ENCODE measurements at regions not wholly inside any gene's neighbourhood (a gene's known extent, or its start where the extent isn't known, plus 50 kb on each side); places are given as distances from the start of the nearest gene placed in this dataset.

DNA sequence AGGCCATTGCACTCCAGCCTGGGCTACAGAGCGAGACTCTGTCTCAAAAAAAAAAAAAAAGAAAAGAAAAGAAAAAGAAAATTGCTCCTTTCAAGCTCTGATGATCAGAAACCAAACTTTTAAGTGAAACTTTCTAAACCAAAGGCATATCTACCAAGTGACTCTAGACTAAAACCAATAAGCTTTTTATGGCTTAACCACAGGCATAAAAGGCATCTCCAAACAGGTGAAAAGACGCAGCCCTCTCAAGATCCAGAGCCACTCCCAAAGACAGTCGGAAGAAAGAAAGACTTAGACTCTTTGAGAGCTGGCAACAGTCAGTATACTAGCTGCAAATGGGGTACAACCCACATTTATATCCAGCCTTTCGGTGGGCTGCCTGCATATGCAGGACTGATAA lies 117.1 kb upstream of the AP1S2 start:
- no peak overlapping the region for H3K4me3 ChIP-seq (ENCODE audit: low read length)
- TF ChIP-seq, protein P1, sequence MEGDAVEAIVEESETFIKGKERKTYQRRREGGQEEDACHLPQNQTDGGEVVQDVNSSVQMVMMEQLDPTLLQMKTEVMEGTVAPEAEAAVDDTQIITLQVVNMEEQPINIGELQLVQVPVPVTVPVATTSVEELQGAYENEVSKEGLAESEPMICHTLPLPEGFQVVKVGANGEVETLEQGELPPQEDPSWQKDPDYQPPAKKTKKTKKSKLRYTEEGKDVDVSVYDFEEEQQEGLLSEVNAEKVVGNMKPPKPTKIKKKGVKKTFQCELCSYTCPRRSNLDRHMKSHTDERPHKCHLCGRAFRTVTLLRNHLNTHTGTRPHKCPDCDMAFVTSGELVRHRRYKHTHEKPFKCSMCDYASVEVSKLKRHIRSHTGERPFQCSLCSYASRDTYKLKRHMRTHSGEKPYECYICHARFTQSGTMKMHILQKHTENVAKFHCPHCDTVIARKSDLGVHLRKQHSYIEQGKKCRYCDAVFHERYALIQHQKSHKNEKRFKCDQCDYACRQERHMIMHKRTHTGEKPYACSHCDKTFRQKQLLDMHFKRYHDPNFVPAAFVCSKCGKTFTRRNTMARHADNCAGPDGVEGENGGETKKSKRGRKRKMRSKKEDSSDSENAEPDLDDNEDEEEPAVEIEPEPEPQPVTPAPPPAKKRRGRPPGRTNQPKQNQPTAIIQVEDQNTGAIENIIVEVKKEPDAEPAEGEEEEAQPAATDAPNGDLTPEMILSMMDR (IDR thresholded peaks at IDR 0.05; ENCODE audit: insufficient read depth, low read depth, low read length, missing control alignments): no peak
- no peak for DNase-seq (ENCODE audit: low read depth)

DNA sequence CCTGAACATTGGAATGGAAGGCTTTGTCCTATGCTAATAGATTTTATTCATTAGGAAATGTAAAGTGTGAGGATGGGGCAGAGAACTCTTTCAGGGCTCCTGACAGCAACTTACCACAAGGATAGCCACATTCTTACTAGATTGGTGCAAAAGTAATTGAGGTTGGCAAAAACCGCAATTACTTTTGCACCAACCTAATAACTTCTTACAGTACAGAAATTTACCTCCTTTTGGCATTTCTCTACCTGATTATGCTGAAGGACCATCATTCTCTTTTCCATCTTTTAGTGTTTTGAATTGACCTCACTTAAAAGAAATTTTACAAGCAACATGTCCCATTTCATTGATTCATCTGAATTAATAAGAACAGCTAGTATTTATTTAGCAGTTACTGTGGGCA lies 109.2 kb upstream of the AP1S2 start:
- TF ChIP-seq, protein P1 (IDR thresholded peaks at IDR 0.05; ENCODE audit: insufficient read depth, low read depth, low read length, missing control alignments): no peak
- no peak for DNase-seq (ENCODE audit: low read depth)
- H3K4me3 ChIP-seq (ENCODE audit: low read length): no peak overlapping the region

DNA sequence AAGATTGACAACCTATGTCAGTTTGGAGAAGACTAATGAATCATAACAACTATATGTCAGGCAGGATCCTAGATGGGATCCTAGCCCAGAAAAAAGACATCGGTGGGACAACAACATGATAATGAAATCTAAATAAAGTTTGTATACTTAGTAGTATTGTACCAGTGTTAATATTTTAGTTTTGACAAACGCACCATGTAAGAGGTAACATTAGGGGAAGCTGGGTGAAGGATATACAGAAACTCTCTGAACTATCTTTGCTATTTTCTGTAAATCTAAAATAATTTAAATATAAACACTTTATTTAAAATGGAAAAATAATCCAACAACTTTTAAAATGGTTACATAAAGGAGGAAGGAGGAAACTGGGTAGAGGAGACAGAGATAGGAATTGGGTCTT lies 105.6 kb upstream of the AP1S2 start:
- TF ChIP-seq, protein P1 (IDR thresholded peaks at IDR 0.05; ENCODE audit: insufficient read depth, low read depth, low read length, missing control alignments): no peak
- no peak for DNase-seq (ENCODE audit: low read depth)

DNA sequence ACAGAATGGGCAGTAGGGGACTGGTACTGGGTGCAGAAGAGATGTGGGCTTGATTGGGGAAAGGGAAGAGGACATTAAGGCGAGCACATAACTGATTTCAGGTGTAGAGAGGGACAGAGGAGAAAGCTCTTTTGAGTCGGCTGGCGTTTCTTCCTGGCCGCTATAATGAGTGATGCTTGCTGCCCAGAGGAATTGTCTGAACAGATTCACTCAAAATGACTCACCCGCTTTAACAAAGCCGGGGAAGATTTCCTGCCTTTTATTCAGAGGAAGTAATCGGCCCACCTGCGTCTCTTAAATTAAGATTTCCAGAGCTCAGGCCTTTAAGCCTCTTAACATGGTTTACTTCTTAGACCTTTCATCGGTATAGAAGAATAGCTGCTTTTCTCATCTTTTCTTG lies 102.1 kb upstream of the AP1S2 start:
- TF ChIP-seq, protein P1 (IDR thresholded peaks at IDR 0.05; ENCODE audit: insufficient read depth, low read depth, low read length, missing control alignments): no peak
- peak; percentile 73 for DNase-seq (ENCODE audit: low read depth)
- H3K4me3 ChIP-seq (ENCODE audit: low read length): no peak overlapping the region

More for the DNA sequence above, 105.6 kb upstream of the AP1S2 start:
- H3K4me3 ChIP-seq (ENCODE audit: low read length): no peak overlapping the region

DNA sequence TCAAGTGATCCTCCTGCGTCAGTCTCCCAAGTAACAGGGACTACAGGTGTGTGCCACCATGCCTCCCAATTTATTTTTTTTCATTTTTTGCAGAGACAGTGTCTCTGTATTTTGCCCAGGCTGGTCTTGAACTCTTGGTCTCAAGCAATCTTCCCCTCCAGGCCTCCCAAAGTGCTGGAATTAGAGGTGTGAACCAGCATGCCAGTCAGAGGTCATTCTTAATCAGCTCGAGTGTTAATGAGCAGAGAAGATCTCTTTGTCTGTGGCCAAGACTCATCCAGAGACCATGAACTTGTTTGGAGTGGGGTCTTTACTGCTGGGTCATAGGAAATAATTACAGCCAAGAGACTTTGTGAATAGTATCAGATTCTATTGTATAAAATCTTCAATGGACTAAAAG lies 99.2 kb upstream of the AP1S2 start:
- no peak for DNase-seq (ENCODE audit: low read depth)
- TF ChIP-seq, protein P1 (IDR thresholded peaks at IDR 0.05; ENCODE audit: insufficient read depth, low read depth, low read length, missing control alignments): no peak
- H3K4me3 ChIP-seq (ENCODE audit: low read length): no peak overlapping the region

GRCh38 chrX:15952212-15952611 lies 97.6 kb upstream of the AP1S2 start:
- TF ChIP-seq, protein P1 (IDR thresholded peaks at IDR 0.05; ENCODE audit: insufficient read depth, low read depth, low read length, missing control alignments): no peak
- DNase-seq (ENCODE audit: low read depth): no peak

DNA sequence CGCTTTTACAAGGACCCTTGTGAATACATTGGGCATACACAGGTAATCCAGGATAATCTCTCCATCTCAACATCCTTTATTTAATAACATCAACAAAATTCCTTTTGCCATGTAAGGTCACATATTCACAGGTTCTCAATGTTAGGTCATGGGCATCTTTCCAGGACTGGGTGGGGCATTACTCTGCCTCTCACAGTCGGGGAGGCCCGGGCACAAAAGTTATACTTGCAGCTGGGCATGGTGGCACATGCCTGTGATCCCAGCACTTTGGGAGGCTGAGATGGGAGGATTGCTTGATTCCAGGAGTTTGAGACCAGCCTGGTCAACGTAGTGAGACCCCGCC lies 93.7 kb upstream of the AP1S2 start:
- TF ChIP-seq, protein P1 (IDR thresholded peaks at IDR 0.05; ENCODE audit: insufficient read depth, low read depth, low read length, missing control alignments): no peak
- no peak overlapping the region for H3K4me3 ChIP-seq (ENCODE audit: low read length)

More at GRCh38 chrX:15952212-15952611, 97.6 kb upstream of the AP1S2 start:
- no peak overlapping the region for H3K4me3 ChIP-seq (ENCODE audit: low read length)

More for the DNA sequence above, 93.7 kb upstream of the AP1S2 start:
- peak; percentile 29 for DNase-seq (ENCODE audit: low read depth)
